Adipose tissue (tissue), 3 donors: ENCODE measurements at regions not wholly inside any gene's neighbourhood (a gene's known extent, or its start where the extent isn't known, plus 50 kb on each side); places are given as distances from the start of the nearest gene placed in this dataset.
"Not testable (repeated sequence)": the region's sequence is repeated elsewhere in the genome, so short reads cannot be mapped to it uniquely, and the experiment has no call there.

Experiments
- H3K27ac ChIP-seq: one replicate; pipeline ENCODE4 v1.5.1; 2013; ENCODE audit warnings: low read depth, low read length
- WGBS, 3 donors: extraction: QIAGEN DNeasy Blood & Tissue Kit; methylation state at CpG; one replicate each; pipeline ENCODE4 v1.1.7; 2013; 5-methylcytosine and 5-hydroxymethylcytosine counted together
- donor health status: healthy with polysubstance abuse.
- donor health status: Bipolar disorder and iron deficiency.
- donor health status: healthy.

DNA sequence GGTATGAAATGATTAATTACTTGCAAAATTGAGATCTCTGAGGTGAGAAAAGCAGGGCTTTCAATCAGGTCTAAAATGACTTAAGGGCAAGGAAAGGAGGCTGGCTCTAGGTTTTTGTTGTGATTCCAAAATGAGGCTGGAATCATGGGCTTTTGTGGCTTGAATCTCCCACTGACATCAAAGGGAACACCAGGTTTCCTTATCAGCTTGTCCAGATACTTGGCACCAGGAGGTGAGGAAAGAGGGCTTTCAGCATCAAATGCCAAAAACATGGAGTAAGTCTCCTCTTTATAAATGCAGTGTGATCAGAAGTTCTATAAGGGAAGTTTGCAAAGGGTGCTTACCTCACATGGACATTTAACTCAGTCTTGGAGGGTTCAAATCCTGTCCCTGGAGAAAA, 402.3 kb downstream of the NDFIP2 start:
- no peak overlapping the region for H3K27ac ChIP-seq

DNA sequence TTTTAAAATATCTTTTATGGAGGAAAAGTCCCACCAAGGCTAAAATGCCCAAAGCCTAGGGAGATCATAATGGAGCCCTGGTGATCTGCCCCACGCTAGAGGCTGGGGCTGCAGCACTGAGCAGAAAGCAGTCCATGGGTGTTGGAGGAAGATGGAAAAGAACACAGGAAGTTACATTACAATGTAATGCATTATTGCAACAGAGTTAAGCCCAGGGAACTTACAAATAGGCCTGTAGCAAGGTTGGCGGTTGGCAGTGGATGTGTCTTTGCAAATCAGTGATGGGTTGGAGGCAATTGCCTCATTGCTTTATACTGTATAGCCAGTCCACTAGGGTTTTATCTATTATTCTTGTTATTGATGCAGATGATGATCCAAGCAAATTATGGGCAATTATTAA, 399.9 kb downstream of the NDFIP2 start:
- WGBS, 3 donors: 61 to 98% (median 73%) methylated on average over 2 of the region's 2 CpGs
- no peak overlapping the region for H3K27ac ChIP-seq

DNA sequence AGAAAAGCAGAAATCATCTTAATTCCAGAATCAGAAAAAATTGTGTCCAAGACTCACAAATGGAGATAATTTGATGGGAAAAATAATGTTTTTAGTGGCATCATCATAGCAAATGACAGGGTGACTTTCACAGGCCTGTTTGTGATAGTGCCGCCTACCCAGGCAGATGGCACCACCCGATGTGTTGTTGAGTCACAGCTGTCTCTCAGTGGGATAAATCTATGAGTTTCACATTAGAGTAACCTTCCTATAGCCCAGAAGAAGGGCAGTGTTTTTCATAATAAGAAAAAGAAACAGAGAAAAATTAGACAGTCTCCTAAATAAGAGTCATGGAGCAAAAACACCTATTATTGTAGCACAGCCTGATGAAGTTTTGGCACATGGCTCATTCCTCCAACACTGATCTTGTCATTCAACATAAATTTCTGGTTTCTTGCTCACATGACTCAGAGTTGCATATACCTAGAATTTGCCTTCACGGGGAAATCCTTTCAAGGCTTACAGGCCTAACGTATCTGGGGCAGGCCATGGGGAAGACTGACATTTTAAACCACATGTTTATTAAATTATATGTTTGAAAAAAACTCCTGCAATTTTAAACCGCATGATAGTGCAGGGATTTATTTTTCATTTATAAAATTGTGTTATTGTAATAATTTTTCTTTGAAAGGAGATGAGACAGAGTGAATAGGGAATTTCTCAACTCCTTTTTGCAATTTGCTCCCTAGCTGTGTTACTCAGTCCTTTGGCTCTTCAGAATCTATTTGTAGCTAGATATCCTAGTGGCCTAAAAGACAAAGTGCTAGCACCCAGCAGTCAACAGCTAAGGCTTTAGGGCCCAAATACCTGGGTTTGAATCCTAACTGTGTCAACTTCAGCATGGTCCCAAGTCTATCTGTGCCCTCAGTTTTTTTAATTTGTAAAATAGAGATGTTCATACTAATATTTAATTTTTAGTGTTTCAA, 393.7 kb downstream of the NDFIP2 start:
- H3K27ac ChIP-seq: no peak overlapping the region
- 87 to 93% (median 91%) methylated on average over 5 of the region's 5 CpGs for WGBS, 3 donors

DNA sequence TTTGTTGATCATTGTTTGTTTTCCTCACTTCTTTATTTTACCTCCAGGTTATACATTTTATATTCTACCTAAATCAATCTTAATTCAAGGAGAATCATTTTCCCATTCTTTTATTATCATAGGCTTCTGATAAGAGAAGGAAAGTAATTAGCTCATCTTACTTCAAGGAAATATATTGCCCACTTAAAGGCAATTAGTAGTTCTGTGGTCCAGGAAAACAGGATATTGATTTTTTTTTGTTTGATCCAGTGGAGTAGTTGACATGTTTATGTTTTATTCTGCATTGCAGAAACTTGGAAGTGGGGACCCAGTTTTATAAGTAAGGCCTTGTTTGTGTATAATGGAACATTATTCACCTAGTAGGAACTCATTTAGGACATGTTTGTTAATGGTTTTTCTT, 390.6 kb downstream of the NDFIP2 start:
- no peak overlapping the region for H3K27ac ChIP-seq

DNA sequence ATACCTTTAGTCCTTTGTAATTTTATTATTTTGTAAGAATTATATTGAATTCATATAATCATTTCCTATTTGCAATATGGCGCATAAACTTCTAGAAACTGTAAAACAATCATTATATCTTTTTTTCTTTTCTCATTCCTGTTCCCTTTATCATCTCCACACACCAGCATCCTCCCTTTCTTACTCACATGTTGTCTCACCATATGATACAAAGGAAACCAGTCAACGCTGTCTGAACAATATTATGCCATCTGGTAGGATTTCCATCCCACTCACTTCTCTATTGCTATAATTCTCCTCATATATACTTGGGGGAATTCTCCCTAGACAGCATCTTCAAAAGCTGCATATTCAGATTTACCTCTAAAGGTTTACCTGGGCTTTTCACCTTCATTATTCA, 389.8 kb downstream of the NDFIP2 start:
- WGBS, 3 donors: 81 to 100% (median 91%) methylated on average over 2 of the region's 2 CpGs
- H3K27ac ChIP-seq: no peak overlapping the region

DNA sequence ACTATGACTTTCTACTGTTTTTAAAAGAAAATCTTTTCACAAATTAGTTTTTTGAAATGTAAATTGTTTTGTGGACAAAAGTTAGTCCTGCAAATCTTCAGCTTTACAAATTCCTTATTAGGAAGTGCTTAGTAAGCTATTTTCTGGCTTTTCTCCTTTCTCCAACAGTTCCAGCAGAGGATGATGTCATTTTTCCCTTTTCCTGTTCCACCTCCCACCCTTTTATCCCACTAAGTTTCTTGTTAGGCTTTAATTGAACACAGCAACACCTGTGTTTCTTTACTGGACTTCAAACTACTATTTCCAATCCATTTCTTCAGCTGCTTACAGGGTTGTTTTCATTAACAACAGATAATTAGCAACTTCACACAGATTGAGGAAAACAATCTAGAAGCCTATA, 389.2 kb downstream of the NDFIP2 start:
- no peak overlapping the region for H3K27ac ChIP-seq

DNA sequence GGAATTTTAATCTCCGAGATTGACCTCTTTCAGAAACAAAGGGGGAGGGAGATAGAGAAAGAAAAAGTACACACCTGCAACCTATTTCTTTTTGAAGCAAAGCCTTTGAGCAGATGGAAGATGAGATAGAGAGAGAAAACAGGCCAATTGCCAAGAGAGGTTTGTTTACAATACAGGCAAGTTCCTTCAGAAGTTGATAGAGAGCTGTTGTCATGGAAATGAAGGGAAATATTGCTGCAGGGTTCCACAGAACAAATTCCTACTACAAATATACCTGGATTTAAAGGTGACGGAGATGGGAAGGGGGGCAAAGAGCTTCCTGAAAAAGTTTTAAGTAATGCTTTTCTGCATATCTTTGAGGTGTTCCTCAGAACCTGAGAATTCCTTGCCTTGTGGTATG, 388.4 kb downstream of the NDFIP2 start:
- H3K27ac ChIP-seq: no peak overlapping the region
- WGBS, 3 donors: 27 to 70% (median 66%) methylated on average over 2 of the region's 2 CpGs

DNA sequence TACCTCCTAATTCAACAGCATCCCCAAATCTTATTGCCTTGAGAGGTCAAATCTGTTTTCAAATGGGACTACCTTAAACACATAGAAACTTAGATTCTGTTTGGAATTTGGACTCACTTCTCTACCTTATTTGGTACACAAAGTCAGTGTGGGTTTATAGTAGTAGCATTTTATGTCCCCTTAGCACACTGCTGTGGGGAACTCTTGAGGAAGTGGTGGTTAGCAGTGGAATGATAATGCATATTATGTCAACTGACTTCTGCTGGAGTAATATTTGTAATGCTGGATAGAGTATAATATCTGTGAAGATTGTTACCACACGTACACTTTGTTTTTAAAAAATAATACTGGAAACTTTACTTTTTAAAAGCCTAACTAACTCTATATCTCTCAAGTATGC, 386.3 kb downstream of the NDFIP2 start:
- no peak overlapping the region for H3K27ac ChIP-seq
- 51 to 91% (median 68%) methylated on average over 1 of the region's 1 CpG for WGBS, 3 donors

DNA sequence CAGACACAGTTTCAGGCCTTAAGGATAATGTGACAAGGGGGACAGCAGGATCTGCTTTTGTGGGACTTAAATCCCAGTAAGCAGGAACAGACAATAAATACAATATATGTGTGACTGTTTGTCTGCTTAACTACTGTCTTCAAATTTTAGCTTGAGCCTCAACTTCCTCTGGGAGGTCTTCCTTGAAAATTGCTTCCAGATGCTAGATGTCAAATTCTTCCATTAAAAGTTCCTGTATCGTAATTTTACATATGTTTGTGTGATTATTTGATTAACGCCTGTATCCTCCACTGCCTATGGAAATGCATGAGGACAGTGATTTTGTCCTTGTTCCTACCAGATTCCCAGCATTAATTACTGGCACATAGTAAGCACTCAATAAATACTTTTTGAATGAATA, 385.5 kb downstream of the NDFIP2 start:
- H3K27ac ChIP-seq: no peak overlapping the region
- WGBS, 3 donors: 89 to 94% (median 90%) methylated on average over 2 of the region's 2 CpGs

DNA sequence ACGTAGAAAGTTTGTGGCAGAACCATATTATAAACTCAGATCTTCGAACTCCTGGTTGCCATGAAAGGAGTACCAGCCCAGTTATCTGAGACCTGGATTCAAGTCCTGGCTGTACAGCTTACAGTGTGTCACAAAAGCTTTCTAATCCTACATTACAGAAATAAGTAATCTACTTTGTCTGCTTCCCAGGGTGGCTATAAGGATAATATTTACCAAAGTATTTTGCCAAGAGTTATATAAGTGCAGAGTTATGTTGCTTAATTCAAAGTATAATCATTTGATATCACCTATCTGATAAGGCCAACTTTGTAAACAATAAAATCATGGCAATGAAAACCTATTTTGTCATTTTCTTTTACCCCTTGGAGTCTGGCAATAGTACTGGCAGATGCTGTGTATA, 381.6 kb downstream of the NDFIP2 start:
- H3K27ac ChIP-seq: no peak overlapping the region

DNA sequence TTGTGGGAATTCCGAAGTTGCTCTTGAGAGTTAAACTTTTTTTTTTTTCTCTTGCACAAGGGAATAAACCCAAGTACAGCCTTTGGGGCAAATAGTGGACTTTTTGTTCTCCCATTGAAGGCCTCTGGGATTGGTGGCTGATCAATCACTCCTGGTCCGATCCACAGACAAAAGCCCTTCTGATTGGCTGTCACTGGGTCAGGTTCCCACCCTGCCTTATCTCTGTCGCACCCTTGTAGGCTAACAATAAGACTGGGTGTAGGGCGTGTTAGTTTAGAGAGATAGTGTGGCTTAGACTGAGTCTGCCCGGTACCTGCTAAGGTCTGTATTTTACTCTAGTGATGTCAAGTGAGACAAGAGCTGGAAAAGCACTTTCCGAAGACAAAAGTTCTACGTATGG, 380.8 kb downstream of the NDFIP2 start:
- WGBS, 3 donors: 72 to 89% (median 87%) methylated on average over 7 of the region's 7 CpGs
- H3K27ac ChIP-seq: no peak overlapping the region

More for the DNA sequence above, 381.6 kb downstream of the NDFIP2 start:
- WGBS, 3 donors: 68 to 79% (median 77%) methylated on average over 2 of the region's 2 CpGs

DNA sequence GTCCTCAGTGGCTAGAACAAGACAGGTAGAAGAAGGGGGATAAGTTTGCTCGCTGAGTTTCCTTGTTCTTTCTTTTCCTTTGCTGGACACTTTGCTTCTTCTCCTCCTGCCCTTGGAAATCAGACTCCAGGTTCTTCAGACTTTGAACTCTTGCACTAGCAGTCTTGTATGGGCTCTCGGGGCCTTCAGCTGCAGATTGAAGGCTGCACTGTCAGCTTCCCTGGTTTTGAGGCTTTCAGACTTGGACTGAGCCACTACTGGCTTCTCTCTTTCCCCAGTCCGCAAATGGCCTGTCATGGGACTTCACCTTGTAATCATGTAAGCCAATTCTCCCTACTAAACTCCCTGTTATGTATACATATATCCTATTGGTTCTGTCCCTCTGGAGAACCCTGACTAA, 379.8 kb downstream of the NDFIP2 start:
- no peak overlapping the region for H3K27ac ChIP-seq
- 87 to 97% (median 95%) methylated on average over 3 of the region's 3 CpGs for WGBS, 3 donors

DNA sequence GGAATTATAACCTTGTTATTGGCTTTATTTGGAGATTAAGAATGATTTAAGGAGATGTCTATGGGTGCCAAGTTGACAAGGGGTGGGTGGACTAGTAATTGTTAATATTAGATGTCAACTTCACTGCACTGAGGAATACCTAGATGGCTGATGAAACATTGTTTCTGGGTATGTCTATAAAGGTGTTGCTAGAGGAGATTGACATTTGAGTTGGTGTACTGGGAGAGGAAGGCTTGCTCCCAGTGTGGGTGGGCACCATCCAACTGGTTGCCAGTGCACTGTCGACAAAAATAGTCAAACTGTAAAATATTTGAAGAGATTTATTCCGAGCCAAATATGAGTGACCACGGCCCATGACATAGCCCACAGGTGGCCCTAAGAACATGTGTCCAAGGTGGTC, 378.8 kb downstream of the NDFIP2 start:
- 95 to 98% (median 96%) methylated on average over 3 of the region's 3 CpGs for WGBS, 3 donors

DNA sequence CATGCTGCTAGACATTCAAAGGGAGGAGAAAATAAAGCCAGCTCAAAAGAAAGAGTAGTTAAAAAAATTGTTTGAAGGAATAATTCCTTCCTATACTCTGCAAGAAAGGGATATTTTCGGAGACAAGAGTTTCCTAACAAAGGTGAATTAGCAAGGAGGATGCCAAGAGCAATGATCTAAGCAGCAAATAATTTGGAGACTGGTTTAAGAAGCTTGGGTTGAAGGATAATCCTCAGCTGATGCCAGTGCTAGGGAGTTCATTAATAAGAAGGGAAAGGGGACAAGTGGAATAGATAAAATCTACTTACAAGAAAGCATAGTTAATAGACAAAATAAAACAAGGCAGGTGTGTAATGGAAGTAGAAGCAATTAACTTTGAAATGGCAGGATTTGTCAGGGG, 372.3 kb downstream of the NDFIP2 start:
- no peak overlapping the region for H3K27ac ChIP-seq
- WGBS, 3 donors: 26 to 73% (median 65%) methylated on average over 1 of the region's 1 CpG

More for the DNA sequence above, 378.8 kb downstream of the NDFIP2 start:
- no peak overlapping the region for H3K27ac ChIP-seq

DNA sequence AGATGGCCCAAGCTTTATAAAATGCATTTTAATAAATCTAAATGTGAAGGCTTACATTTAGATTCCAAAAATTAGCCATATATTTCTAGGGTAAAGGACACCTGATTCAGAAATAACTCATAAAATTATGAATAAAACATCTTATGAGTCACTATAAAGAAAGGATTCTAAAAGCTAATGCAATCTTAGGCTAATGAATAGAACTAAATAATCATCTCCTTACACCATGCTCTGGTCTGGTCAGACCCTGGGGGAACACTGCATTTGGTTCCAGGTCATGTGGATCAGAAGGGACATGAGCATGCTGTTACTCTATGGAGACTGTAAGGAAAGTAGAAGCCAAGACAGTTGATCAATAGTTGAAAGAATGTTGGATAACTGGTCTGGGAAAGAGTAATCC, 370.4 kb downstream of the NDFIP2 start:
- H3K27ac ChIP-seq: no peak overlapping the region

DNA sequence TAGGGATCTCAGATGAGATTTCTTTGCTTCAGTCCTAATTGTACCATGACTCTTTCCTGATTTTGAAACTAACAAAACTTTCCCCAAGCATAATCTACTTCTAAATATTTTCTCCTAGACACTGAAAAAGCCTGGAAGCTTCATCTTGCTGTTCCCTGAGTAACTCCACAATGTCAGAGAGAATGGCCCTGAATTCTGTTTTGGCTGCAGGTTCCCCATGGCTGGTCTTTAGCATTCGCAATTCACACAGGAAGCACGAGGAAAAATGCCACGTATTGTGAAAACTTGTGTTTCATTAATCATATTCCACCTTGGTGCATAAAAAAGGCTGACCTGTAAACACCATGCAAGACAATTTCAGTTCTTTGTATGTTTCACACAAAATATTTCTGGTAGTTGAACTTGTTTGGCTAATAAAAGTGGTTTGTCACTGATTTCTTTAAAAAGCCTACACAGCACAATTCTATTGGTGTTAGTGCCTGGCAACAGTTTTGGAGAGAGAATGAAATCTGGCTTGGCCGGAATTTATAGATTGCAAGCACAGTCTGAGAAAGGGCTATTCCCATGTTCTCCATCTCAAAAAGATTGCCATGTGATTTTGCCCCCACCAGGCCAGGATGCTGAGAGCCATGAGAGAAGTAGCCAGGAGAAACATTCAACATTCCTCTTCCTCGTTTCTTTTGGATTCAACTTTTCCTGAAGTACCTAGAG, 367.1 kb downstream of the NDFIP2 start:
- WGBS, 3 donors: 47 to 63% (median 51%) methylated on average over 5 of the region's 5 CpGs
- no peak overlapping the region for H3K27ac ChIP-seq

DNA sequence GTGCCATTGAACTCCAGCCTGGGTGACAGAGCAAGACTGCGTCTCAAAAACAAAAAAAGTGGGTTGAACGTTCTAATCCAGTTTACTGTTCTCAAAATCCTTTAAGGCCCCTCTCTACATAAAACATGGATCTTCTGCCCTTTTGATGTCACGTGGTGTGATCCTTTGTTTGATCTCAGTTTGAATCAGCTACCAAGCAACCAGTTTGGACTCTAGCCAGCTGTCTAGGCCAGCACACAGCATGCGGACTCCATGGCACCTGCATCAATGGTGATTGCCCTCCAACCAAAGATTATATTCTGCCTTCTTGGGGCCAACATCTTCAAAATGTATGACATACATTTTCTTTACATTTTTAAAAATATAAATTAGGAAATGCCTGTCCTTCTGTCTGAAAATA, 365.4 kb downstream of the NDFIP2 start:
- H3K27ac ChIP-seq: no peak overlapping the region
- WGBS, 3 donors: 80 to 92% (median 92%) methylated on average over 4 of the region's 4 CpGs

DNA sequence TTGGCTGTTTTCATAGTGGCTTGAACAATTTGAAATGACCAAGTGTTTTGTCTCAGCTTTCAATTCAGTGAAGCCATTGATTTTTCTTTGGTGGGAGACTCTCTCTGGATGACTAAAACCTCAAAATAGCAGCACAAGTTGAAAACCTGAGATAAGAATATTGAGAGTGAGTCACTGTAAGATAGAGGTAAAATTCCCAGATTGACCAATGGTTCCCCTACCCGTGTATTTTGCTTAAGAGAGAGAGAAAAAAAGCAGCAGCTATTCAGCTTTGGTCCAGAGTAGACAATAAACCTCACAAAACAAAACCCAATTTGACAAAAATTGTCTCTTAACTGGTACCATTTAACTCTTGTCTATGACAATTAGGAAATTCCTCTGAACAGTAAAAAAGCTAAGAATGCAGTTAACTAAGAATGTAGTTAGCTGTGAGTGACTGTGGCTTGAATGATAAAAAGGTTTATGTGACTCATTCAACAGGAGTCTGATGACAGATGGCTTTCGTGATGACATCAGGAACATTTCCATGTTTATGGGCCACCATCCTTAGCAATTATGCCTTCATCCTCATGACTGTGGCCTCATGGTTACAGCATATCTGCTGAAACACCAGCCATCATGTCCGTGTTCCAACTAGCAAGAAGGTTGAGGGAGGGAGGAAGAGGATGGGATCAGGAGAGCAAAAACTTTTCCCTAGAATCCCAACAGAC, 356.9 kb downstream of the NDFIP2 start:
- WGBS, 3 donors: 79 to 86% (median 83%) methylated on average over 3 of the region's 3 CpGs
- H3K27ac ChIP-seq: no peak overlapping the region

DNA sequence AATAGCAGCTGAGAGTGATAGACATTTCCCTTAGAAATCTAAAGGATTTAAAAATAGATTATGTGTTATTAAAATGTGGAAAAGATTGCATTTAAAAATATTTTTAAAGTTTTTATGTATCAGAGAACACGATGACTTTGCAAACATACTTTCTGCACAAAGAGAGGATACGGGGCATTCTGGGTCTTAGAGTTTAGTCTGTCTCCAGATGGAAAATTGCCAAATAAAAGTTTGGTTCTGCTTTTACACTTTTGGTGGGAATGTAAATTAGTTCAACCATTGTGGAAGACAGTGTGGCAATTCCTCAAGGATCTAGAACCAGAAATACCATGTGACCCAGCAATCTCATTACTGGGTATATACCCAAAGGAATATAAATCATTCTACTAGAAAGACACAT, 355.2 kb downstream of the NDFIP2 start:
- 50 to 85% (median 54%) methylated on average over 2 of the region's 2 CpGs for WGBS, 3 donors
- H3K27ac ChIP-seq: not testable (repeated sequence)
